Thyroid gland (tissue), 4 donors: ENCODE measurements at regions not wholly inside any gene's neighbourhood (a gene's known extent, or its start where the extent isn't known, plus 50 kb on each side); places are given as distances from the start of the nearest gene placed in this dataset.
A peak's percentile ranks its signal among the peaks of the same experiment; 100 is the strongest.

Source experiments
- DNase-seq, 2 donors: peaks; one replicate each; pipeline ENCODE4 v3.0.0-alpha.2; 2019
- H3K27ac ChIP-seq, 3 donors: fragments of 200-600 bp; sonication (generic); 1 replicate in 2 of 3; 2 replicates in 1 of 3; pipeline ENCODE4 v1.5.1; 2016 to 2019; ENCODE audit warnings: mild to moderate bottlenecking in 1 of 3, moderate library complexity in 1 of 3
- H3K27me3 ChIP-seq: fragments of 200-600 bp; sonication (generic); one replicate; pipeline ENCODE4 v1.5.1; 2019
- H3K36me3 ChIP-seq, 2 donors: fragments of 200-600 bp; sonication (generic); one replicate each; pipeline ENCODE4 v1.5.1; 2016 to 2019
- H3K4me1 ChIP-seq, 2 donors: fragments of 200-600 bp; sonication (generic); one replicate each; pipeline ENCODE4 v1.5.1; 2017 to 2019
- H3K4me3 ChIP-seq, 3 donors: fragments of 200-600 bp; sonication (generic); replicated peaks in 1 of 3; 1 replicate in 2 of 3; 2 replicates in 1 of 3; pipeline ENCODE4 v1.5.1; 2016; ENCODE audit warnings: mild to moderate bottlenecking in 1 of 3
- H3K9me3 ChIP-seq: fragments of 200-600 bp; sonication (generic); one replicate; pipeline ENCODE4 v1.5.1; 2017
- CTCF ChIP-seq, 6 experiments: fragments of 200-600 bp in 3 of 6; fragments of 450-650 bp in 3 of 6; sonication (generic) in 3 of 6; IDR thresholded peaks; one replicate each; pipeline ENCODE4 v1.5.1; 2016 to 2019; ENCODE audit warnings: antibody characterized with exemption in 6 of 6, mild to moderate bottlenecking in 2 of 6, inconsistent platforms in 1 of 6, moderate library complexity in 1 of 6
- POLR2A ChIP-seq, 2 donors: fragments of 450-650 bp; IDR thresholded peaks; one replicate each; pipeline ENCODE4 v1.6.1; 2017; ENCODE audit warnings: antibody characterized with exemption in 2 of 2, mild to moderate bottlenecking in 2 of 2, moderate library complexity in 1 of 2
- WGBS, 2 donors: methylation state at CpG; one replicate each; pipeline ENCODE4 v1.1.5; 2017; 5-methylcytosine and 5-hydroxymethylcytosine counted together
- intact Hi-C: fragments of 100-400 bp; cut with DNase I; formaldehyde crosslinking; loops from one replicate; pipeline ENCODE4 v1.15.1; 2023

DNA sequence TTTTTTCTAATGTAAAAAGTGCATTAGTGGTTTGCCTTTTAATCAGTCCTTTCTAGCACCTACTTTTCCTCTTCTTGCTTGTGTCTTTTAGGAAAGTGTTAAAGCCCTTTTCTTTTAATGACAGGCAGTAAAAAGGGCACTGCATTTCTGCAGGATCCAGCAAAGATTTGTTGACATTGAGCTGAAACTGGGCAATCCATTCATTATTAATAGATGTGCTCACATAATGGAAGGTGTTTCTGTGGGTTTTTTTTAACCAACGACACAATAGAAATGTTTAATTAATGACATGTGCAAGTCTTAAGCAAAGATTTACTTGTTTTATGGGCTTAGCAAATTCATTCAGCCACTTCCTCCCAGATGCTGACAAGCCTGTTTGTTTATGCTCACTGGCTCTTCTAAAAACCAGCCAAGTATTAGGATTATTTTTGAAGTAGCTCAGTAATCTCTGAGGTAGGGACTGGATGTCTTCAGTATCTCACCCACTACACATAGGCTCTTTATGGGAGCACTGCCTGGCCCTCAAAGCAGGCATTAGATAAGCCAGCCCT lies 1201.1 kb downstream of the SORCS1 start:
- Histone ChIP-seq H3K27ac (no peak overlapping the region), H3K9me3 (no peaks in the 10 kb centered on the region), H3K27me3 (no peaks in the 10 kb centered on the region), H3K4me3 (no peak overlapping the region), H3K36me3 (no peaks in the 10 kb centered on the region), H3K4me1 (no peaks in the 10 kb centered on the region)
- no peak for DNase-seq
- 6 to 24% methylated on average over 1 of the region's 1 CpG for WGBS, 2 donors
- TF ChIP-seq POLR2A (IDR thresholded peaks at IDR 0.05) (no peak), CTCF (IDR thresholded peaks at IDR 0.05) (no peak)
- intact Hi-C loops, result no loop called here

DNA sequence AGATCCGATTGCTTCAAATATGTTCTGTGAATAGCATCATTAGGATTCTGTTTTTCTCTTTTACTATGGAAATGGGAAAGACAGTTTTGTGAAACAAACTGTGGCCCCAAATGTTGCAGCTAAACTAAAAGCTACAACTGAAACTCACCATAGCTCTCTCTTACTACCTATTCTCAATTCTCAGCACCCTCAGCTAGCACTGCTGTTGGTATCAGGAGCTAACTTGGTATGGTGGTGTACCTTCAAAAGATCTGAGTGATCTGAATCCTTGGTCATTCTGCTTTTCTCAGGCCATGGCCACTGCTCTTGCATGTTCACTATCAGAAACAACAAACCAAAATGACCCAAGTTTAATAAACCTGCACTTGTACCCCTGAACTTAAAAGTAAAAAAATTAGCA lies 1208.0 kb downstream of the SORCS1 start:
- TF ChIP-seq POLR2A (IDR thresholded peaks at IDR 0.05), result no peak
- no peak for TF ChIP-seq CTCF (IDR thresholded peaks at IDR 0.05)
- H3K27ac ChIP-seq, result no peak overlapping the region
- WGBS, 2 donors, result 89 to 97% methylated on average over 1 of the region's 1 CpG
- no peaks in the 10 kb centered on the region for H3K27me3 ChIP-seq
- DNase-seq, result no peak
- intact Hi-C loops, result no loop called here
- H3K4me3 ChIP-seq, result no peak overlapping the region
- no peaks in the 10 kb centered on the region for H3K36me3 ChIP-seq
- peaks cover 6 to 10% of the 10 kb centered on the region in 2 donors for H3K4me1 ChIP-seq
- H3K9me3 ChIP-seq, result no peaks in the 10 kb centered on the region

GRCh38 chr10:105953861-105954260 lies 1210.6 kb downstream of the SORCS1 start:
- WGBS, 2 donors, result 91 to 95% methylated on average over 3 of the region's 3 CpGs
- Histone ChIP-seq H3K27ac (no peak overlapping the region), H3K4me1 (peaks cover 6 to 10% of the 10 kb centered on the region in 2 donors), H3K4me3 (no peak overlapping the region), H3K36me3 (no peaks in the 10 kb centered on the region), H3K27me3 (no peaks in the 10 kb centered on the region), H3K9me3 (no peaks in the 10 kb centered on the region)
- intact Hi-C loops, result no loop called here
- TF ChIP-seq CTCF (IDR thresholded peaks at IDR 0.05), result no peak
- TF ChIP-seq POLR2A (IDR thresholded peaks at IDR 0.05), result no peak
- DNase-seq, result no peak

DNA sequence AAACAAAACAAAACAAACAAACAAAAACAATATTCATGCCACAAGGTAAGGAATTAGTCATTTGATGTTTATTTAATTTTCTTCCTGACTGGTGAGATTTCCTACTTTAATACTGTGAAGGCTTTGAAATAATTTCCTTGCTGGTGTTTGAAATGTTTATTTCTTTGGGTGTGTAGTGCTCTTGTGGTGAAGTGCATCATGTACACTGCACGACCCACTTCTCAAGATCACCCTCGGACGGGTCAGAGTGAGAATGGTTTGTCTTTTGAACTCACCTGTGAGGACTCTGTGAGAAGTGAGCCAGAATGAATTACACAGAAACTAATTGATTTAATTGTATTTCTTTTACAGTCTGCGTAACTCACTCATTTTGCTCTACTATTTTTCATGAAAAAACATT lies 1211.5 kb downstream of the SORCS1 start:
- H3K27ac ChIP-seq, result peak overlapping the region in 2 of 3 donors; percentile 51 to 61

More for the DNA sequence above, 1211.5 kb downstream of the SORCS1 start:
- intact Hi-C loops, result no loop called here
- Histone ChIP-seq H3K4me1 (peaks cover 6 to 10% of the 10 kb centered on the region in 2 donors), H3K27me3 (no peaks in the 10 kb centered on the region), H3K36me3 (no peaks in the 10 kb centered on the region), H3K4me3 (no peak overlapping the region), H3K9me3 (no peaks in the 10 kb centered on the region)
- peak in 1 of 6 experiments; percentile 3 for TF ChIP-seq CTCF (IDR thresholded peaks at IDR 0.05)
- no peak for TF ChIP-seq POLR2A (IDR thresholded peaks at IDR 0.05)
- DNase-seq, result no peak
- 44 to 51% methylated on average over 4 of the region's 4 CpGs for WGBS, 2 donors
